OCI-LY1 (cell line): ENCODE measurements at regions not wholly inside any gene's neighbourhood (a gene's known extent, or its start where the extent isn't known, plus 50 kb on each side); places are given as distances from the start of the nearest gene placed in this dataset.

ENCODE experiments used
- H2AFZ ChIP-seq: fragments of 200-600 bp; sonication (generic), shearing (Covaris generic); 2 replicates; pipeline ENCODE4 v1.6.0; 2014; ENCODE audit warnings: antibody characterized with exemption, mild to moderate bottlenecking, low read length
- H3F3A ChIP-seq: fragments of 200-600 bp; sonication (generic), shearing (Covaris generic); 2 replicates; pipeline ENCODE4 v1.6.0; 2014; ENCODE audit warnings: mild to moderate bottlenecking, antibody characterized with exemption, low read length, moderate library complexity; ENCODE audit not compliant: insufficient read depth
- H3K27ac ChIP-seq: fragments of 200-600 bp; sonication (generic); 2 replicates; pipeline ENCODE4 v1.5.1; 2014; ENCODE audit warnings: low read length, mixed run types, mild to moderate bottlenecking, low read depth; ENCODE audit not compliant: poor library complexity, severe bottlenecking
- H3K27me3 ChIP-seq: fragments of 200-600 bp; sonication (generic); 2 replicates; pipeline ENCODE4 v1.6.0; 2014; ENCODE audit warnings: antibody characterized with exemption, mild to moderate bottlenecking, low read length, moderate library complexity; ENCODE audit not compliant: insufficient read depth
- H3K36me3 ChIP-seq: fragments of 200-600 bp; sonication (generic); 2 replicates; pipeline ENCODE4 v1.6.1; 2014; ENCODE audit warnings: mild to moderate bottlenecking, antibody characterized with exemption, low read length, moderate library complexity, mixed read lengths; ENCODE audit not compliant: insufficient read depth
- H3K4me1 ChIP-seq: fragments of 200-600 bp; sonication (generic); 2 replicates; pipeline ENCODE4 v1.5.1; 2014; ENCODE audit warnings: mild to moderate bottlenecking, low read length, moderate library complexity; ENCODE audit not compliant: insufficient read depth, severe bottlenecking
- H3K4me2 ChIP-seq: fragments of 200-600 bp; sonication (generic), shearing (Covaris generic); 2 replicates; pipeline ENCODE4 v1.6.1; 2014; ENCODE audit warnings: low read length
- H3K4me3 ChIP-seq: fragments of 200-600 bp; sonication (generic); 2 replicates; pipeline ENCODE4 v1.5.1; 2014; ENCODE audit warnings: low read length, low read depth, mild to moderate bottlenecking, mixed read lengths; ENCODE audit not compliant: poor library complexity, severe bottlenecking
- H3K79me2 ChIP-seq: fragments of 200-600 bp; shearing (Covaris generic); 2 replicates; pipeline ENCODE4 v1.6.1; 2016; ENCODE audit warnings: mixed run types, low read length, mixed read lengths; ENCODE audit not compliant: insufficient read depth
- H3K9ac ChIP-seq: fragments of 200-600 bp; sonication (generic), shearing (Covaris generic); 2 replicates; pipeline ENCODE4 v1.6.1; 2014; ENCODE audit warnings: mild to moderate bottlenecking, low read length, mixed read lengths
- H3K9me2 ChIP-seq: fragments of 200-600 bp; sonication (generic), shearing (Covaris generic); 2 replicates; pipeline ENCODE4 v1.6.1; 2014; ENCODE audit warnings: low read depth, mild to moderate bottlenecking, low read length, mixed read lengths
- H3K9me3 ChIP-seq: fragments of 200-600 bp; shearing (Covaris generic); 2 replicates; pipeline ENCODE4 v1.6.1; 2014; ENCODE audit warnings: low read length, mixed read lengths
- H4K20me1 ChIP-seq: fragments of 200-600 bp; sonication (generic), shearing (Covaris generic); 2 replicates; pipeline ENCODE4 v1.6.0; 2016; ENCODE audit warnings: mild to moderate bottlenecking, low read length; ENCODE audit not compliant: insufficient read depth
- EZH2 ChIP-seq: fragments of 200-600 bp; sonication (generic), shearing (Covaris generic); IDR thresholded peaks from 2 replicates; pipeline ENCODE4 v1.8.0; 2017; ENCODE audit warnings: borderline replicate concordance, mixed run types, mild to moderate bottlenecking, antibody characterized with exemption, low read length, moderate library complexity, mixed read lengths
- TF ChIP-seq, protein P1 (sequence below): fragments of 200-600 bp; sonication (generic), shearing (Covaris generic); IDR thresholded peaks from 2 replicates; pipeline ENCODE4 v1.5.1; 2017; ENCODE audit warnings: mild to moderate bottlenecking, antibody characterized with exemption, low read length, moderate library complexity, mixed read lengths

DNA sequence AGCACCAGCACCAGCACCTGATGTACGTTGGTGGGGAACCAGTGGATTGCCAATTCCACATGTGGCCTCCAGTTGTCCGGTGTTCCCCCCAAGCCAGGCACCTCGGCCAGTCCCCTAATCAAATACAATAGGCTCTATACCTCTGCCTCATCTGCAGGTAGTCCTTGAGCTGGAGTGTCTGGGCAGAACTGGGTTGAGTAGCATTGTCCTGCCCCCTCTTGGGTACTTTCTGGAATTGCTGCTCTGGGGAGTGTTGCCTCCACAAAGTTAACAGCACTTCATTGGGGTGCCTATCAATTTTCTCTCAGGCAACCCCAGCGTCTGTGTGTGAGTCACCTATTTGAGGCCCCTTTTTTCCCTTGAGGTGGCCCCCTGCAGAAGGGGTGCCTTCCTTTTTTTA lies 413.0 kb upstream of the LARGE1 start:
- H3K4me2 ChIP-seq = no peak overlapping the region
- H3K79me2 ChIP-seq = no peaks in the 10 kb centered on the region
- H3F3A ChIP-seq = no peaks in the 10 kb centered on the region
- no peaks in the 10 kb centered on the region for H3K36me3 ChIP-seq
- H3K4me3 ChIP-seq = no peak overlapping the region
- H3K9ac ChIP-seq = no peak overlapping the region
- TF ChIP-seq, protein P1, sequence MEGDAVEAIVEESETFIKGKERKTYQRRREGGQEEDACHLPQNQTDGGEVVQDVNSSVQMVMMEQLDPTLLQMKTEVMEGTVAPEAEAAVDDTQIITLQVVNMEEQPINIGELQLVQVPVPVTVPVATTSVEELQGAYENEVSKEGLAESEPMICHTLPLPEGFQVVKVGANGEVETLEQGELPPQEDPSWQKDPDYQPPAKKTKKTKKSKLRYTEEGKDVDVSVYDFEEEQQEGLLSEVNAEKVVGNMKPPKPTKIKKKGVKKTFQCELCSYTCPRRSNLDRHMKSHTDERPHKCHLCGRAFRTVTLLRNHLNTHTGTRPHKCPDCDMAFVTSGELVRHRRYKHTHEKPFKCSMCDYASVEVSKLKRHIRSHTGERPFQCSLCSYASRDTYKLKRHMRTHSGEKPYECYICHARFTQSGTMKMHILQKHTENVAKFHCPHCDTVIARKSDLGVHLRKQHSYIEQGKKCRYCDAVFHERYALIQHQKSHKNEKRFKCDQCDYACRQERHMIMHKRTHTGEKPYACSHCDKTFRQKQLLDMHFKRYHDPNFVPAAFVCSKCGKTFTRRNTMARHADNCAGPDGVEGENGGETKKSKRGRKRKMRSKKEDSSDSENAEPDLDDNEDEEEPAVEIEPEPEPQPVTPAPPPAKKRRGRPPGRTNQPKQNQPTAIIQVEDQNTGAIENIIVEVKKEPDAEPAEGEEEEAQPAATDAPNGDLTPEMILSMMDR = no peak
- no peak for TF ChIP-seq EZH2
- no peaks in the 10 kb centered on the region for H4K20me1 ChIP-seq
- no peaks in the 10 kb centered on the region for H3K27me3 ChIP-seq
- H2AFZ ChIP-seq = no peak overlapping the region
- H3K9me2 ChIP-seq = no peaks in the 10 kb centered on the region
- H3K27ac ChIP-seq = no peak overlapping the region
- peaks cover 7% of the 10 kb centered on the region for H3K9me3 ChIP-seq
- H3K4me1 ChIP-seq = no peaks in the 10 kb centered on the region

DNA sequence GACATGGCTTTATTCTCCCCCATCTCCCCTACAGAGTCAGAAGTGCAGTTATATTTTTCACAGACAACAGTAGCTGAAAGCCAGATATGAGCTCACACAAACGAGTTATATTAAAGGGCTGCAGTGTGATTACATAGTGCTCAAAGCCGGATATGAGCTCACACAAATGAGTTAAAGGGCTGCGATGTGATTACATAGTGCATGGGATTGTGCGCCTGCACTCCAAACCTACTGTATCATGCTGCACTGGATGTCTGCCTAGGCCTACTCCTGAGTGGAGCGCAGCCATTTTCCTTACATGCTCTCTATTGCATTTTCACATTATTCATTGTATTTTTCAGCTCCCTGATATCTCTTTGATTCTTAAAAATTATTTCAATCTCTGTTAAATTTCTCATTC lies 414.6 kb upstream of the LARGE1 start:
- Histone ChIP-seq H3F3A (no peaks in the 10 kb centered on the region), H3K27ac (no peak overlapping the region), H3K4me1 (no peaks in the 10 kb centered on the region), H3K9me2 (no peaks in the 10 kb centered on the region), H3K4me3 (no peak overlapping the region), H4K20me1 (no peaks in the 10 kb centered on the region), H3K27me3 (no peaks in the 10 kb centered on the region), H3K79me2 (no peaks in the 10 kb centered on the region), H3K9ac (no peak overlapping the region), H2AFZ (no peak overlapping the region), H3K36me3 (no peaks in the 10 kb centered on the region), H3K9me3 (peaks cover 7% of the 10 kb centered on the region), H3K4me2 (no peak overlapping the region)
- TF ChIP-seq, protein P1 = no peak
- TF ChIP-seq EZH2 = no peak

DNA sequence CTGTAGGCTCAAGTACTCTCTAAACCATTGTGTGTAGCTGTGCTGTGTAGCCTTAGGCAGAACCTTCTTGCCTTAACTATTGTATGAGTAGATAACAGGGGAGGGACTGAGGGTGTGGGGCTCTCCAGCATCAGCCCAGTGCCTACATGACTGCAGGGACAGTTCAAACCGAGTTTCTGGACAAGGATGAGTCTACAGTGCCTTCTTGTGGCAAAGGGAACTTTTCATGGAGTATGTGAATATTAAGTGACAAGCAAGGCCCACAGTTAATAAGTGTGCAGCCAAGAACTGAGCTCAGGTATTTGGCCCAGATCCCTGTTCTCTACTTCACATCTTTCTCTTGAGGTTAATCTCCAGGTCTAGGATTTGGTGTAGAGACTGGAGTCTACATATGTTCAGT lies 424.4 kb upstream of the LARGE1 start:
- Histone ChIP-seq H3K27ac (no peak overlapping the region), H3K4me2 (no peak overlapping the region), H3K27me3 (no peaks in the 10 kb centered on the region), H3K4me1 (no peaks in the 10 kb centered on the region), H3K9me2 (no peaks in the 10 kb centered on the region), H3K4me3 (no peak overlapping the region), H3K9ac (no peak overlapping the region), H3K79me2 (no peaks in the 10 kb centered on the region), H3K36me3 (no peaks in the 10 kb centered on the region), H2AFZ (no peak overlapping the region), H3F3A (no peaks in the 10 kb centered on the region), H4K20me1 (no peaks in the 10 kb centered on the region), H3K9me3 (no peaks in the 10 kb centered on the region)
- TF ChIP-seq, protein P1 = no peak
- TF ChIP-seq EZH2 = no peak
